ENCODE measurements at regions not wholly inside any gene's neighbourhood (a gene's known extent, or its start where the extent isn't known, plus 50 kb on each side); places are given as distances from the start of the nearest gene placed in this dataset.

DNA sequence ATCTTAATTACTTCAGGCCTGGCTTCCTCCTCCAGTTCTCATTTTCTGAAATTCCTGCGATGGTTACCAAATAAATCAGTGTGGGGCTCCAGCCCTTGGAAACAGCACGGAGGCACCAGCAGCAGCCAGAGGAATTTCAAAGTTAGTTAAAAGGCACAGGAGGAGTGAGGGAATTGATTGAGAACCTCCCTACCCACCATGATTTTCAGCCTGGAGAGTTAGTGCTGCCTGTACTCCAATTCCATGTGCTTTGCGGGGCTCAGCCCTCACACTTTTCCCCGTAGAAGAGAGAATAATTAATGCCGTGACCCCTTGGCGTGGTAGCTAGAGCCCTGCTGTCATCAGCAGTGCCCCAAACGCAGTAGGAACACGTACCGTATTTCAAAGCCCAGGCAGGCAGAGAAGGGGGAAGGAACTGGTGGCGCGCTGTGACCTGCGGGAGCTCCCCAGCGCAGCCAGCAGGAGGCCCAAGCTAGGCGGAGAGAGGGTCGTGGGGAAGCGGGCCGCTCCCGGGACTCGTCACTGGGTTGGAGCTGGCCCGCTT is 84.0 kb upstream of the IGFBP7 start:
- TF ChIP-seq, protein P1, sequence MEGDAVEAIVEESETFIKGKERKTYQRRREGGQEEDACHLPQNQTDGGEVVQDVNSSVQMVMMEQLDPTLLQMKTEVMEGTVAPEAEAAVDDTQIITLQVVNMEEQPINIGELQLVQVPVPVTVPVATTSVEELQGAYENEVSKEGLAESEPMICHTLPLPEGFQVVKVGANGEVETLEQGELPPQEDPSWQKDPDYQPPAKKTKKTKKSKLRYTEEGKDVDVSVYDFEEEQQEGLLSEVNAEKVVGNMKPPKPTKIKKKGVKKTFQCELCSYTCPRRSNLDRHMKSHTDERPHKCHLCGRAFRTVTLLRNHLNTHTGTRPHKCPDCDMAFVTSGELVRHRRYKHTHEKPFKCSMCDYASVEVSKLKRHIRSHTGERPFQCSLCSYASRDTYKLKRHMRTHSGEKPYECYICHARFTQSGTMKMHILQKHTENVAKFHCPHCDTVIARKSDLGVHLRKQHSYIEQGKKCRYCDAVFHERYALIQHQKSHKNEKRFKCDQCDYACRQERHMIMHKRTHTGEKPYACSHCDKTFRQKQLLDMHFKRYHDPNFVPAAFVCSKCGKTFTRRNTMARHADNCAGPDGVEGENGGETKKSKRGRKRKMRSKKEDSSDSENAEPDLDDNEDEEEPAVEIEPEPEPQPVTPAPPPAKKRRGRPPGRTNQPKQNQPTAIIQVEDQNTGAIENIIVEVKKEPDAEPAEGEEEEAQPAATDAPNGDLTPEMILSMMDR (IDR thresholded peaks at IDR 0.05 in 8 of 11, conservative IDR thresholded peaks at IDR 0.05 in 3 of 11) = no peak
- no peak for TF ChIP-seq POLR2AphosphoS5 (IDR thresholded peaks at IDR 0.05)
- TF ChIP-seq POLR2A (IDR thresholded peaks at IDR 0.05) = no peak
- Histone ChIP-seq H3K4me1 (no peaks in the 10 kb centered on the region), H3K4me3 (no peak overlapping the region), H3K9me3 (peaks cover 0 to 3% (median 0%) of the 10 kb centered on the region in 8 donors), H3K36me3 (no peaks in the 10 kb centered on the region), H3K27me3 (replicated peaks in 1 of 7) (peaks cover 0 to 38% (median 0%) of the 10 kb centered on the region in 7 donors), H3K27ac (no peak overlapping the region)
- 30 to 52% (median 35%) methylated on average over 20 of the region's 20 CpGs for WGBS, 5 donors
- no peak for DNase-seq
- intact Hi-C loops (cut with DNase I; ENCODE audit: low total_unique reads) = no loop called here

DNA sequence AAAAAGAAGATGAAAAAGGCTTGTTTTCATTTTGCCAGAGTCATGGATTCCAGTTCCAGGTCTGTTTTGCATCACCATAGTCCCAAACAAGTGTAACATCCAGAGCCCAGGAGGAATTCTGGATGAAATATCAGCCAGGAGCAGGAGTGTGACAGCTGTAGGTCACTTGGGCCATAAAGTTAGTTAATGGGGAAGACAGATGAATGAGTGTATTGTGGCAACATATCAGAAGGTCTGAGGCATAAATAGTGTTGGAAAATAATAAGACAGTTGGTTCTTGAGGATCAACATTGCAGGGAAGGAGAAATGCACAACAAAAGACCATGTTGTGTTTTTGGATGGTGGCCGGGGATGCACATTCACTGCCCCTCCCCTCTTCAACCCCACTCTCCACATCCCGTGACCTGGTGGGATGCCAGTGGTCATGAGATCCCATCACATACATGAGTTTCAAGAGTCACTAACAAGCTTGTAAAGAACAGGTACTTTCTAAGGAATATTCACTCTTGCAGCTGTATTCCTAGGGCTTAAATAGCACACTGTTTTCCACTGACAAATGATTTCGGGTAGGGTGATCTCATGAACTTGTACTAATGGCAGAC is 83.1 kb upstream of the IGFBP7 start:
- peaks cover 0 to 38% (median 0%) of the 10 kb centered on the region in 7 donors for H3K27me3 ChIP-seq (replicated peaks in 1 of 7)
- intact Hi-C loops (cut with DNase I; ENCODE audit: low total_unique reads) = no loop called here
- H3K27ac ChIP-seq = no peak overlapping the region
- H3K4me1 ChIP-seq = no peaks in the 10 kb centered on the region
- H3K4me3 ChIP-seq = no peak overlapping the region
- H3K9me3 ChIP-seq = peaks cover 0 to 3% (median 0%) of the 10 kb centered on the region in 8 donors
- 89 to 93% (median 90%) methylated on average over 3 of the region's 3 CpGs for WGBS, 5 donors
- no peak for DNase-seq
- no peak for TF ChIP-seq POLR2A (IDR thresholded peaks at IDR 0.05)
- TF ChIP-seq, protein P1 (IDR thresholded peaks at IDR 0.05 in 8 of 11, conservative IDR thresholded peaks at IDR 0.05 in 3 of 11) = no peak
- no peak for TF ChIP-seq POLR2AphosphoS5 (IDR thresholded peaks at IDR 0.05)
- no peaks in the 10 kb centered on the region for H3K36me3 ChIP-seq

DNA sequence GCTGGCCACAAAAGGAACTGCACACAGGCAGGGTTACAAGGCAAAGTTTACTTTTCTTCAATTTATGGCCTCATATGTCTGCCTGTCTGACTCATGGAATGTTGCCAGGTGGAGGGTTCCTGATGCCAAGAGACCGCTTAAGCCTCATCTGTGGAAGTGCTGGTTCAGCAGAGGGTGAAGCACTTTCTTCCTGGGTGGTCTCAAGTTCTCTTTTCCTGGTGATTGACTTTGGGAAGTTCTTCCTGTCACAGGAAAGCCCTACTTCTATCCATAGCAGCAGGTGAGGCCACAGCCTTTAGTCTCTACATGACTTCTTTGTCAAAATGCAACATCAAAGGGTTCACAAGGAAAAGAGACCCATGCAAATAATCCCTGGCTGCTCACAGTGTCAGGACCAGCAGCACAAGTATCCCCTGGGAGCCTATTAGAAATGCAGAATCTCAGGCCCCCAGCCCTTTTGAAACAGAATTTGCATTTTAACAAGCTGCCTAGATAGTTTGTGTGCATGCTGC is 81.4 kb upstream of the IGFBP7 start:
- H3K36me3 ChIP-seq = no peaks in the 10 kb centered on the region
- H3K4me1 ChIP-seq = no peaks in the 10 kb centered on the region
- H3K4me3 ChIP-seq = no peak overlapping the region
- TF ChIP-seq, protein P1 (IDR thresholded peaks at IDR 0.05 in 8 of 11, conservative IDR thresholded peaks at IDR 0.05 in 3 of 11) = no peak
- no peak for TF ChIP-seq POLR2A (IDR thresholded peaks at IDR 0.05)
- no peak for TF ChIP-seq POLR2AphosphoS5 (IDR thresholded peaks at IDR 0.05)
- peaks cover 0 to 3% (median 0%) of the 10 kb centered on the region in 8 donors for H3K9me3 ChIP-seq
- 36 to 63% (median 58%) methylated on average over 1 of the region's 1 CpG for WGBS, 5 donors
- intact Hi-C loops (cut with DNase I; ENCODE audit: low total_unique reads) = no loop called here
- no peak for DNase-seq
- H3K27me3 ChIP-seq (replicated peaks in 1 of 7) = peaks cover 0 to 38% (median 0%) of the 10 kb centered on the region in 7 donors
- H3K27ac ChIP-seq = no peak overlapping the region

All from spleen (tissue), 11 donors.